Motor neuron (in vitro differentiated cells): ENCODE measurements at regions not wholly inside any gene's neighbourhood (a gene's known extent, or its start where the extent isn't known, plus 50 kb on each side); places are given as distances from the start of the nearest gene placed in this dataset.

Experiments
- ATAC-seq, 8 experiments: fragments of 200-7000 bp; cut with Tn5 transposase; replicated peaks in 6 of 8; 2 replicates each; pipeline ENCODE4 v1.8.0; 2021; ENCODE audit warnings: mild to moderate bottlenecking in 8 of 8, moderate library complexity in 8 of 8
- H3K27ac ChIP-seq, 2 donors: fragments of 250-450 bp; sonication (Bioruptor Pico); 2 replicates each; pipeline ENCODE4 v1.9.0; 2021; ENCODE audit warnings: antibody characterized with exemption in 2 of 2, mild to moderate bottlenecking in 2 of 2, moderate library complexity in 1 of 2
- H3K4me1 ChIP-seq, 2 donors: fragments of 250-450 bp; sonication (Bioruptor Pico); replicated peaks in 1 of 2; 2 replicates each; pipeline ENCODE4 v1.6.1; 2021; ENCODE audit warnings: antibody characterized with exemption in 2 of 2, mild to moderate bottlenecking in 2 of 2, moderate library complexity in 1 of 2
- H3K4me3 ChIP-seq, 5 donors: fragments of 250-450 bp; sonication (Bioruptor Pico); 2 replicates each; pipeline ENCODE4 v1.9.0; 2021; ENCODE audit warnings: antibody characterized with exemption in 5 of 5, mild to moderate bottlenecking in 5 of 5, moderate library complexity in 4 of 5
- WGBS, 10 experiments: fragments of 450-650 bp; shearing (Covaris generic); methylation state at CpG; one replicate each; pipeline ENCODE4 v1.0.0; 2022; 5-methylcytosine and 5-hydroxymethylcytosine counted together
- in situ Hi-C, 9 experiments: fragments of 400-800 bp; cut with MboI; loops; one replicate each; pipeline ENCODE4 v1.15.0; 2021; ENCODE audit warnings: low sequenced_read_pairs in 9 of 9, low pct_unique_long_range_greater_than_20kb in 2 of 9; ENCODE audit not compliant: unreplicated experiment in 9 of 9

- H3K4me3 ChIP-seq, result no peak overlapping the region
These were observed 51.4 kb upstream of the ACTRT2 start for GRCh38 chr1:2969845-2970291.

GRCh38 chr1:2970311-2971071 is 50.8 kb upstream of the ACTRT2 start:
- Histone ChIP-seq H3K4me1 (peaks cover 0 to 28% of the 10 kb centered on the region in 2 donors), H3K4me3 (no peak overlapping the region), H3K27ac (no peak overlapping the region)
- 33 to 86% (median 51%) methylated on average over 1 to 7 of the region's 23 CpGs; no CpG with 5 or more reads in 5 of the 10 experiments for WGBS, 10 experiments
- no peak for ATAC-seq
- in situ Hi-C loops, result loop anchor here in 1 of 9 experiments (25.0 kb wide), 1 partner anchor 92 kb away; the partner anchor contains the start of gene PRDM16

More at GRCh38 chr1:2969845-2970291, 51.4 kb upstream of the ACTRT2 start:
- ATAC-seq, result no peak
- 36 to 89% (median 74%) methylated on average over 2 to 12 of the region's 23 CpGs; no CpG with 5 or more reads in 4 of the 10 experiments for WGBS, 10 experiments
- in situ Hi-C loops, result loop anchor here in 1 of 9 experiments (25.0 kb wide), 1 partner anchor 92 kb away; the partner anchor contains the start of gene PRDM16
- Histone ChIP-seq H3K27ac (no peak overlapping the region), H3K4me1 (peaks cover 0 to 28% of the 10 kb centered on the region in 2 donors)

- in situ Hi-C loops, result loop anchor here in 1 of 9 experiments (25.0 kb wide), 1 partner anchor 91 kb away; the partner anchor contains the start of gene PRDM16
- H3K27ac ChIP-seq, result no peak overlapping the region
- no peak for ATAC-seq
- H3K4me1 ChIP-seq, result peaks cover 0 to 24% of the 10 kb centered on the region in 2 donors
- H3K4me3 ChIP-seq, result no peak overlapping the region
- 0% methylated on average over 1 of the region's 9 CpGs; no CpG with 5 or more reads in 9 of the 10 experiments for WGBS, 10 experiments
These were observed 50.2 kb upstream of the ACTRT2 start for GRCh38 chr1:2971101-2971501.
